ENCODE measurements at regions not wholly inside any gene's neighbourhood (a gene's known extent, or its start where the extent isn't known, plus 50 kb on each side); places are given as distances from the start of the nearest gene placed in this dataset.

DNA sequence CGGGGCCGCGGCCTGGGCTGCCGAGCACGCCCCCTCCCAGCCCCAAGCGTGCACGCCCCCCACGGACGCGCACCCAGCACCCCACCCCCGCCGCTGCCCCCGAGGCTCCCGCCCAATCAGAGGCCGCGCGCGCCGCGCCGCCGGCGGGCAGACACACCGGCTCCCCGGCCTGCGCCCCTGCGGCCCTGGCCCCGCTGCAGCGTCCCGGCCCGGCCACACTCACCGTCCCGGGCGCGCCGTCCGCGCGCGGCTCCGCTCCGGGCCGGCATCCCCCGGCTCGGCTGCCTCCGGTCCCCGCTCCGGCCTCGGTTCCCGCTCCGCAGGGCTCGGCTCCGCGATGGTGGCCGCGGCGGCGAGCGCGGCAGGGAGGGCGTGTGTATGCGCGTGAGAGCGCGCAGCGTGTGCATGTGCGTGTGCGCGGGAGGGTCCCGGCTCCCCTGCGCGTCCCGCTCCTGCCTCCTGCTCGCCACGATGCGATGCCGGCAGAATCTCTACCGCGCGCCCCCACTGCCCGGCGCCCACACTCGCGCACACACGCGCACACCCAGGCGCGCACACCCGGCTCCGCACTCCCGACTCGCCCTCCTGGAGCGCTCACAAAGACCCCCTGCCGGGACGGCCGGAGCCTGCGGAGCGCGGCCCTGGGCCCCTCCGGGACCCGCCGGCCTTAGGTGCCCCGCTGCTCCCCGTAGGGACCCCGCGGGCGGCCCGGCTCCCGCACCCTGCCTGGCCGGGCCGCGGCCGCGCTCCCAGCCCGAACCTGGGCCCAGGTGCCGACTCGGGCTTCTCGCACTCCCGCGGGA, 186.5 kb upstream of the LINGO1 start:
- DNase-seq, result peak; percentile 43

- no peak for DNase-seq
These were observed 185.9 kb upstream of the LINGO1 start for GRCh38 chr15:77818484-77819047.

DNA sequence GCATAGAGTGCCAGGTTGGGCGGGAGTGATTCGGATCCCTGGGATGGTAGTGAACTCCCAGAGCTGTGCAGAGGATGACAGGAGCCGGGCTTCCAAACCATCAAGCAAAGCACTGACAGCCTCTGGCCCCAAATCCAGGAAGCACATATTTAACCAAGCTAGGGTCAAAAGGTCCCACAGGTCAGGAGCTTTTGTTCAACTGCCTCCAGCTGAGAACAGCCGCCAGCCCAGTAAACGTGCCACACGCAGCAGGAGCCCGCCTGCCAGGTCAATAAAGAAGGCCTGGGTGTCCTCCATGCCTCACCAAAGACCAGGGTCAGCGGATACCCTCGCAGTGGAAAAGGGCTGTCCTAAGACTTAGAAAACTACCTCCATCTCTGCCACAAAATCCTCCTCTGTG, 184.7 kb upstream of the LINGO1 start:
- DNase-seq, result no peak

- no peak for DNase-seq
These were observed 184.3 kb upstream of the LINGO1 start for GRCh38 chr15:77816983-77817382.

DNA sequence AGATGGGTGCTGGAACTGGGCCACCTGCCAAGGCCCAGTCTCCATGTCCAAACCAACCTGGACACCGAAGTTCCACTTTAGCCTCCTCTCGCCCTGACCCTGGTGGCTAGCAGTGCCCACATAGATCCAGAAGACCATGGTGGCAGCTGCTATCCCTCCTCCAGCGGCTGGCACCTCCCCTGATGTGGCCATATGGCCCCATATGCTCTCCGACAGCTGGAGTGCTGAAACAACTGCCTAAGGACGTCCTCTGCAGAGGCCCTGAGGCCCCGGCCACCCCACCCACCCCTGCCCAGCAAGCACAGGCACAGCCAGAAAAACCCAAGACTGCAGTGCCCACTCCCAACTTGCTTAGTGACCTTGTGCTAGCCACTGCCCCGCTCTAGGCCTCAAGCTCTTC, 182.3 kb upstream of the LINGO1 start:
- DNase-seq, result no peak

DNA sequence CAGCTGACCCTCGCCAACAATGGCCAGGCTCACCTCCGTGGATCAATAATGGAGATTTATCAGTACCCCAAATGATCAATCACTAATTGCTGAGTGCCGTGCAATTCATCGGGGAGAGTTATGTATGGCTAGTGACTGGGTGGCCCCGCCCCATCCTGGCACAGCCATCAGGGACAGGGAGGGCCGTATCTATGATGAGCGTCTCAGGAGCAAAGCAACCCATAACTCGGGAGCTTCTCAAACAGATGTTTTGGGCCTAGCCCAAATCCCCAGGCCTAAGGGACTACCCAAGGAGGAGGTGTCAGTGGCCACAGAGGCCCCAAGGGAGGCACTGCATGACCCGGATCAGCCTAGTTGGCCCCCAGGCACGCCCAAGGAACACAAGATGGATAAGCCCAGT, 180.0 kb upstream of the LINGO1 start:
- no peak for DNase-seq

DNA sequence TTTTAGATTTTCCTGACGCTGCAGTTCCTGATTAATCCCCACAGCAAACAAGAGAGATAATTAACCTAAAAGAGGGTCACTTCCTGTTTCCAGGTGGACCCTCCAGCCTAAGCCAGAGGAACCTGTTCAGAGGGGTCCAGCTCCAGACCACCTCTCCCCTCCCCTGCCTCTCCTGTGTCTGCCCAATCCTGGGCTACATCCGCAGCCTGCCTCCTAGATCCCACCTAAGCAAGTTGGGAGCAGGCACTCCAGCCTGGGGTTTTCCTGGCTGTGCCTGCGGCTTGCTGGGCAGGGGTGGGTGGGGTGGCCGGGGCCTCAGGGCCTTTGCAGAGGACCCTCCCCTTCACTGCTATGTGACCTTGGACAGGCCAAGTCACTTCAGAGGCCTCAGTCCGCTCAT, 178.6 kb upstream of the LINGO1 start:
- no peak for DNase-seq

- peak; percentile 46 for DNase-seq
These were observed 177.4 kb upstream of the LINGO1 start for GRCh38 chr15:77810130-77810571.

DNA sequence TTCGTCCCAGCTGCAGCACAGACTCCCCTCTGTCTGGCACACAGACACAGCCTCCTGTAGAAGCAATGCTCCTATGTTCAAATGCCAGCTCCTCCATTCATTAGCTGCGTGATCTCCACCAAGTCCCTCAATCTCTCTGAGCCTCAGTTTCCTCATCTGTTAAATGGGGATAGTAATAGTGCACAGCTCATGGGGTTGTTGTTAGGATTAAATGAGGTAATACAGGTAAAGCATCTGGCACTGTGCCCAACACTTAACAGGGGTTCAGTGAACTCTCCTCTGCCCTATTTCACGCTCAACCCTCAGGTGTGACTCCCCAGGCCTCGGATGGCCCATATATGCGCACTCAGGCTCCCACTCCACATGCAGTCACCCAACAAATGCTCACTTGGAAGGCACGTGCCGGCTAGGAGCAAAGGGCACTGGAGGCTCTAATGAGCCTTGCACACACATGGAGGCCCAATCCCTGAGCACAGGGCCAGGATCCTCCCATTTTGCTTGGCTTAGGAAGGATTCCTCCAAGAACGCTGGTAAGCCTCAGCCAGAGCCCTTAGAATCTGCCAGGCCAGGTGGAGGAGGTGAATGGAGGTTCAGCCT, 176.0 kb upstream of the LINGO1 start:
- DNase-seq, result no peak

GRCh38 chr15:77808075-77808474, 175.4 kb upstream of the LINGO1 start:
- no peak for DNase-seq

- no peak for DNase-seq
These were observed 174.9 kb upstream of the LINGO1 start for GRCh38 chr15:77807611-77808010.

GRCh38 chr15:77807115-77807514, 174.4 kb upstream of the LINGO1 start:
- DNase-seq, result no peak

GRCh38 chr15:77804210-77804609, 171.5 kb upstream of the LINGO1 start:
- DNase-seq, result no peak

GRCh38 chr15:77803487-77803886, 170.8 kb upstream of the LINGO1 start:
- no peak for DNase-seq

- DNase-seq, result peak; percentile 27
These were observed 167.6 kb upstream of the LINGO1 start for GRCh38 chr15:77800305-77800704.

GRCh38 chr15:77798847-77799246, 166.1 kb upstream of the LINGO1 start:
- no peak for DNase-seq

DNA sequence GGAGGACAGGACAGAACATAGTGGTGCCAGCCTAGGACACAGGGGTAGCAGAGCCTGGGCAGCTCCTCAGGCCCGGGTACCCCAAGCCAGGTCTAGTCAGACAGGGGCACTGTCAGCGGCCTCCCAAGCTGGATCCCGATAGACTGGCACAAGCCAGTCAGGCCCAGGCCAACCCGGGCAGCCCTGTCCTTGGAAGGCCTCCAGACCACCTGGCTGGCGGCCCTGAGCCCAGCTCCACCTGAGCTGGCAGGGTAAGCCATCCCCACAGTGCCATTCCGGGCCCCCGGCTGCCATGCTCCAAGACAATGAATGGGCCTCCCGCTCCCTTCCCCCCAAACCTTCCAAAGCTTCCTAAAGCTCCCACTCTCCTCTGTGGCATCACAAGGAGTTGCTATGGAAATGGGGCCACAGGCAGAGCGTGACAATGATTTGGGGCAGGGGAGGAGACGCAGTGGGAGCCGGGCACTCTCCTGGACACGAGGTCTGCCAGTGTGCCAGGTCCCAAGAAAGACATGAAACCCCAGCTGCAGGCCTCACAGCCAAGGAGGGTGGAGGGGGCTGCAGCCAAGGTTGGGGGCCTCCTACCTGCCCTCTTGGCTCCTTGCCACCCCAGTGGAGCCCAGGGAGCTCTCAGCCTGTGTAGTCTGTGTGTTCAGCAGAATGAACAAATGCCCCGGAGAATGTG, 165.6 kb upstream of the LINGO1 start:
- no peak for DNase-seq

DNA sequence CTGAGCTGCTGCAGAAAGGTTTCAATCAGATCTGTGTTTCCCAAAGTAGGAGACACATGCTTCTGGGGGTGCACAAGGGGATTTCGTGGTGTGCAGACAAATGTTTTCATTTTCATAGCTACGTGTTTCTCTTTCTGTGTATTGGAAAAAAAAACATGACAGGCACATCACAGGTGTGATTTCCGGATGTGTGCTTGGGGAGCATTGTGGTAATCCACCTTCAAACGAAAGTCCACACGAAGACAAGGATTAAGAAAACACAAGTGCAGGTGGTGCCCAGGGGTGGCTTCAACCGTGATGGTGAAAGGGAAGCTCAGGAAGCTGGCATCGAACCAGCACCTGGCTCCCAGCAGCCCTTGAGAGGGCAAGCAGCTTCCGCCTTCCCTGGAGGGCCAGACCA, 164.6 kb upstream of the LINGO1 start:
- DNase-seq, result no peak

GRCh38 chr15:77796046-77796729, 163.5 kb upstream of the LINGO1 start:
- DNase-seq, result no peak

GRCh38 chr15:77795446-77795845, 162.7 kb upstream of the LINGO1 start:
- no peak for DNase-seq

GRCh38 chr15:77791941-77792340, 159.2 kb upstream of the LINGO1 start:
- DNase-seq, result no peak

- no peak for DNase-seq
These were observed 157.8 kb upstream of the LINGO1 start for GRCh38 chr15:77790481-77790880.

- no peak for DNase-seq
These were observed 154.2 kb upstream of the LINGO1 start for GRCh38 chr15:77786956-77787355.
